ENCODE measurements at regions not wholly inside any gene's neighbourhood (a gene's known extent, or its start where the extent isn't known, plus 50 kb on each side); places are given as distances from the start of the nearest gene placed in this dataset.

GRCh38 chr2:123717636-123718334, 307.3 kb upstream of the CNTNAP5 start:
- H3K9me3 Mint-ChIP-seq, result peaks cover 2% of the 10 kb centered on the region
- H3K27ac Mint-ChIP-seq, result no peak overlapping the region
- no peak for DNase-seq
- H3K4me3 Mint-ChIP-seq, result no peak overlapping the region
- CTCF ChIA-PET, result no interaction called here
- no peaks in the 10 kb centered on the region for H3K27me3 Mint-ChIP-seq
- H3K36me3 Mint-ChIP-seq (ENCODE audit: low read depth), result no peaks in the 10 kb centered on the region
- POLR2A ChIA-PET, result no interaction called here
- H3K4me1 Mint-ChIP-seq, result no peaks in the 10 kb centered on the region

- no peak for DNase-seq
- no peak overlapping the region for H3K4me3 Mint-ChIP-seq
- ChIA-PET POLR2A (no interaction called here), CTCF (no interaction called here)
- peaks cover 2% of the 10 kb centered on the region for H3K9me3 Mint-ChIP-seq
- no peaks in the 10 kb centered on the region for H3K36me3 Mint-ChIP-seq (ENCODE audit: low read depth)
- no peaks in the 10 kb centered on the region for H3K4me1 Mint-ChIP-seq
- H3K27me3 Mint-ChIP-seq, result no peaks in the 10 kb centered on the region
- H3K27ac Mint-ChIP-seq, result no peak overlapping the region
These were observed 304.3 kb upstream of the CNTNAP5 start for GRCh38 chr2:123720760-123721159.

GRCh38 chr2:123723706-123724105, 301.4 kb upstream of the CNTNAP5 start:
- no peaks in the 10 kb centered on the region for H3K4me1 Mint-ChIP-seq
- no peak for DNase-seq
- no peak overlapping the region for H3K4me3 Mint-ChIP-seq
- CTCF ChIA-PET, result no interaction called here
- peaks cover 2% of the 10 kb centered on the region for H3K9me3 Mint-ChIP-seq
- H3K36me3 Mint-ChIP-seq (ENCODE audit: low read depth), result no peaks in the 10 kb centered on the region
- POLR2A ChIA-PET, result no interaction called here
- no peaks in the 10 kb centered on the region for H3K27me3 Mint-ChIP-seq
- no peak overlapping the region for H3K27ac Mint-ChIP-seq

- Mint-ChIP-seq H3K36me3 (ENCODE audit: low read depth) (no peaks in the 10 kb centered on the region), H3K4me1 (no peaks in the 10 kb centered on the region), H3K27me3 (no peaks in the 10 kb centered on the region), H3K9me3 (peaks cover 2% of the 10 kb centered on the region), H3K27ac (no peak overlapping the region), H3K4me3 (no peak overlapping the region)
- ChIA-PET CTCF (no interaction called here), POLR2A (no interaction called here)
- DNase-seq, result no peak
These were observed 292.5 kb upstream of the CNTNAP5 start for GRCh38 chr2:123732563-123732962.

- H3K9me3 Mint-ChIP-seq, result peaks cover 6% of the 10 kb centered on the region
- ChIA-PET CTCF (no interaction called here), POLR2A (no interaction called here)
These were observed 287.7 kb upstream of the CNTNAP5 start for GRCh38 chr2:123737371-123737770.

GRCh38 chr2:123738643-123739042, 286.4 kb upstream of the CNTNAP5 start:
- ChIA-PET CTCF (no interaction called here), POLR2A (no interaction called here)
- DNase-seq, result no peak
- Mint-ChIP-seq H3K36me3 (ENCODE audit: low read depth) (no peaks in the 10 kb centered on the region), H3K9me3 (peaks cover 6% of the 10 kb centered on the region), H3K27me3 (no peaks in the 10 kb centered on the region), H3K27ac (no peak overlapping the region), H3K4me1 (no peaks in the 10 kb centered on the region), H3K4me3 (no peak overlapping the region)

More at GRCh38 chr2:123737371-123737770, 287.7 kb upstream of the CNTNAP5 start:
- no peak overlapping the region for H3K4me3 Mint-ChIP-seq
- H3K36me3 Mint-ChIP-seq (ENCODE audit: low read depth), result no peaks in the 10 kb centered on the region
- no peak overlapping the region for H3K27ac Mint-ChIP-seq
- no peaks in the 10 kb centered on the region for H3K4me1 Mint-ChIP-seq
- H3K27me3 Mint-ChIP-seq, result no peaks in the 10 kb centered on the region
- no peak for DNase-seq

GRCh38 chr2:123746006-123746405, 279.1 kb upstream of the CNTNAP5 start:
- no peak for DNase-seq
- ChIA-PET CTCF (no interaction called here), POLR2A (no interaction called here)
- H3K4me3 Mint-ChIP-seq, result no peak overlapping the region
- no peaks in the 10 kb centered on the region for H3K4me1 Mint-ChIP-seq
- no peaks in the 10 kb centered on the region for H3K36me3 Mint-ChIP-seq (ENCODE audit: low read depth)
- no peaks in the 10 kb centered on the region for H3K9me3 Mint-ChIP-seq
- no peak overlapping the region for H3K27ac Mint-ChIP-seq
- H3K27me3 Mint-ChIP-seq, result no peaks in the 10 kb centered on the region

GRCh38 chr2:123747326-123747725, 277.8 kb upstream of the CNTNAP5 start:
- Mint-ChIP-seq H3K27ac (no peak overlapping the region), H3K36me3 (ENCODE audit: low read depth) (no peaks in the 10 kb centered on the region), H3K4me1 (no peaks in the 10 kb centered on the region), H3K9me3 (no peaks in the 10 kb centered on the region), H3K27me3 (no peaks in the 10 kb centered on the region), H3K4me3 (no peak overlapping the region)
- ChIA-PET POLR2A (no interaction called here), CTCF (no interaction called here)
- no peak for DNase-seq

GRCh38 chr2:123762221-123762620, 262.9 kb upstream of the CNTNAP5 start:
- no peak overlapping the region for H3K4me3 Mint-ChIP-seq
- H3K9me3 Mint-ChIP-seq, result peaks cover 11% of the 10 kb centered on the region
- no peak overlapping the region for H3K27ac Mint-ChIP-seq
- H3K27me3 Mint-ChIP-seq, result no peaks in the 10 kb centered on the region
- no peaks in the 10 kb centered on the region for H3K4me1 Mint-ChIP-seq
- CTCF ChIA-PET, result no interaction called here
- no peak for DNase-seq
- POLR2A ChIA-PET, result no interaction called here
- no peaks in the 10 kb centered on the region for H3K36me3 Mint-ChIP-seq (ENCODE audit: low read depth)

GRCh38 chr2:123768233-123768632, 256.9 kb upstream of the CNTNAP5 start:
- H3K9me3 Mint-ChIP-seq, result no peaks in the 10 kb centered on the region
- ChIA-PET CTCF (no interaction called here), POLR2A (no interaction called here)
- H3K4me3 Mint-ChIP-seq, result no peak overlapping the region
- no peaks in the 10 kb centered on the region for H3K4me1 Mint-ChIP-seq
- H3K27me3 Mint-ChIP-seq, result no peaks in the 10 kb centered on the region
- no peak overlapping the region for H3K27ac Mint-ChIP-seq
- H3K36me3 Mint-ChIP-seq (ENCODE audit: low read depth), result no peaks in the 10 kb centered on the region
- no peak for DNase-seq

GRCh38 chr2:123769001-123769400, 256.1 kb upstream of the CNTNAP5 start:
- no peak overlapping the region for H3K4me3 Mint-ChIP-seq
- H3K27ac Mint-ChIP-seq, result no peak overlapping the region
- POLR2A ChIA-PET, result no interaction called here
- H3K27me3 Mint-ChIP-seq, result no peaks in the 10 kb centered on the region
- H3K36me3 Mint-ChIP-seq (ENCODE audit: low read depth), result no peaks in the 10 kb centered on the region
- DNase-seq, result no peak
- no peaks in the 10 kb centered on the region for H3K4me1 Mint-ChIP-seq
- no peaks in the 10 kb centered on the region for H3K9me3 Mint-ChIP-seq
- CTCF ChIA-PET, result no interaction called here

- no peak for DNase-seq
- CTCF ChIA-PET, result no interaction called here
- POLR2A ChIA-PET, result no interaction called here
- H3K4me1 Mint-ChIP-seq, result no peaks in the 10 kb centered on the region
- H3K27me3 Mint-ChIP-seq, result no peaks in the 10 kb centered on the region
- H3K27ac Mint-ChIP-seq, result no peak overlapping the region
- no peaks in the 10 kb centered on the region for H3K9me3 Mint-ChIP-seq
- H3K36me3 Mint-ChIP-seq (ENCODE audit: low read depth), result no peaks in the 10 kb centered on the region
- H3K4me3 Mint-ChIP-seq, result no peak overlapping the region
These were observed 253.9 kb upstream of the CNTNAP5 start for GRCh38 chr2:123770996-123771720.

GRCh38 chr2:123771928-123772632, 253.0 kb upstream of the CNTNAP5 start:
- H3K4me1 Mint-ChIP-seq, result no peaks in the 10 kb centered on the region
- no peak for DNase-seq
- H3K36me3 Mint-ChIP-seq (ENCODE audit: low read depth), result no peaks in the 10 kb centered on the region
- H3K4me3 Mint-ChIP-seq, result no peak overlapping the region
- H3K9me3 Mint-ChIP-seq, result no peaks in the 10 kb centered on the region
- H3K27ac Mint-ChIP-seq, result no peak overlapping the region
- POLR2A ChIA-PET, result no interaction called here
- CTCF ChIA-PET, result no interaction called here
- H3K27me3 Mint-ChIP-seq, result no peaks in the 10 kb centered on the region

- Mint-ChIP-seq H3K36me3 (ENCODE audit: low read depth) (no peaks in the 10 kb centered on the region), H3K4me1 (no peaks in the 10 kb centered on the region), H3K27me3 (no peaks in the 10 kb centered on the region), H3K4me3 (no peak overlapping the region), H3K9me3 (no peaks in the 10 kb centered on the region), H3K27ac (no peak overlapping the region)
- ChIA-PET POLR2A (no interaction called here), CTCF (no interaction called here)
- no peak for DNase-seq
These were observed 248.0 kb upstream of the CNTNAP5 start for GRCh38 chr2:123777116-123777515.
